ENCODE measurements at regions not wholly inside any gene's neighbourhood (a gene's known extent, or its start where the extent isn't known, plus 50 kb on each side); places are given as distances from the start of the nearest gene placed in this dataset.

- H3K9me3 ChIP-seq (ENCODE audit: low read depth), result no peaks in the 10 kb centered on the region
- H4K20me1 ChIP-seq (ENCODE audit: insufficient read depth, poor library complexity, severe bottlenecking), result no peaks in the 10 kb centered on the region
- no peaks in the 10 kb centered on the region for H3K27me3 ChIP-seq
- H3K4me2 ChIP-seq, result no peak overlapping the region
- no peaks in the 10 kb centered on the region for H3K9me2 ChIP-seq (replicated peaks; ENCODE audit: insufficient read depth)
- no peak overlapping the region for H3K4me3 ChIP-seq
- H3K36me3 ChIP-seq (replicated peaks; ENCODE audit: insufficient read depth, low read depth), result no peaks in the 10 kb centered on the region
- no peak overlapping the region for H3K27ac ChIP-seq
- DNase-seq (ENCODE audit: low spot score), result no peak
- no peaks in the 10 kb centered on the region for H3K79me2 ChIP-seq
- H3K4me1 ChIP-seq (ENCODE audit: insufficient read depth), result peaks cover 5% of the 10 kb centered on the region
- H2AFZ ChIP-seq, result no peak overlapping the region
- no peak for TF ChIP-seq EZH2phosphoT487 (IDR thresholded peaks at IDR 0.05; ENCODE audit: low read depth, severe bottlenecking, unreplicated experiment)
- TF ChIP-seq EZH2 (IDR thresholded peaks at IDR 0.05; ENCODE audit: borderline replicate concordance), result no peak
- TF ChIP-seq CTCF (IDR thresholded peaks at IDR 0.05; ENCODE audit: poor library complexity), result no peak
- WGBS (ENCODE audit: low lambda C conversion rate, missing lambda C conversion rate), result 81% methylated on average over 2 of the region's 2 CpGs
Observed at GRCh38 chr5:105877592-105877991, 1793.1 kb downstream of the EFNA5 start.

GRCh38 chr5:105874316-105874715 is 1796.4 kb downstream of the EFNA5 start:
- H3K9me3 ChIP-seq (ENCODE audit: low read depth), result no peaks in the 10 kb centered on the region
- no peaks in the 10 kb centered on the region for H3K36me3 ChIP-seq (replicated peaks; ENCODE audit: insufficient read depth, low read depth)
- no peaks in the 10 kb centered on the region for H3K79me2 ChIP-seq
- TF ChIP-seq EZH2 (IDR thresholded peaks at IDR 0.05; ENCODE audit: borderline replicate concordance) (no peak), EZH2phosphoT487 (IDR thresholded peaks at IDR 0.05; ENCODE audit: low read depth, severe bottlenecking, unreplicated experiment) (no peak), CTCF (IDR thresholded peaks at IDR 0.05; ENCODE audit: poor library complexity) (no peak)
- H3K4me2 ChIP-seq, result no peak overlapping the region
- no peak for DNase-seq (ENCODE audit: low spot score)
- no peaks in the 10 kb centered on the region for H4K20me1 ChIP-seq (ENCODE audit: insufficient read depth, poor library complexity, severe bottlenecking)
- H3K27ac ChIP-seq, result no peak overlapping the region
- H2AFZ ChIP-seq, result no peak overlapping the region
- peaks cover 5% of the 10 kb centered on the region for H3K4me1 ChIP-seq (ENCODE audit: insufficient read depth)
- 79% methylated on average over 2 of the region's 2 CpGs for WGBS (ENCODE audit: low lambda C conversion rate, missing lambda C conversion rate)
- H3K9me2 ChIP-seq (replicated peaks; ENCODE audit: insufficient read depth), result no peaks in the 10 kb centered on the region
- no peak overlapping the region for H3K4me3 ChIP-seq
- no peaks in the 10 kb centered on the region for H3K27me3 ChIP-seq

- H3K4me1 ChIP-seq (ENCODE audit: insufficient read depth), result peaks cover 5% of the 10 kb centered on the region
- 38% methylated on average over 15 of the region's 15 CpGs for WGBS (ENCODE audit: low lambda C conversion rate, missing lambda C conversion rate)
- peak overlapping the region; percentile 48 for H2AFZ ChIP-seq
- H3K9me2 ChIP-seq (replicated peaks; ENCODE audit: insufficient read depth), result no peaks in the 10 kb centered on the region
- peak overlapping the region; percentile 5 for H3K4me3 ChIP-seq
- DNase-seq (ENCODE audit: low spot score), result no peak
- H3K4me2 ChIP-seq, result peak overlapping the region; percentile 79
- no peaks in the 10 kb centered on the region for H3K36me3 ChIP-seq (replicated peaks; ENCODE audit: insufficient read depth, low read depth)
- H3K27ac ChIP-seq, result peak overlapping the region; percentile 61
- H3K27me3 ChIP-seq, result no peaks in the 10 kb centered on the region
- no peak for TF ChIP-seq EZH2 (IDR thresholded peaks at IDR 0.05; ENCODE audit: borderline replicate concordance)
- TF ChIP-seq CTCF (IDR thresholded peaks at IDR 0.05; ENCODE audit: poor library complexity), result no peak
- no peak for TF ChIP-seq EZH2phosphoT487 (IDR thresholded peaks at IDR 0.05; ENCODE audit: low read depth, severe bottlenecking, unreplicated experiment)
- no peaks in the 10 kb centered on the region for H3K79me2 ChIP-seq
- H3K9me3 ChIP-seq (ENCODE audit: low read depth), result no peaks in the 10 kb centered on the region
- no peaks in the 10 kb centered on the region for H4K20me1 ChIP-seq (ENCODE audit: insufficient read depth, poor library complexity, severe bottlenecking)
Observed at GRCh38 chr5:105872569-105873270, 1798.0 kb downstream of the EFNA5 start.
